Fibroblast of upper back skin (primary cell): ENCODE measurements at regions not wholly inside any gene's neighbourhood (a gene's known extent, or its start where the extent isn't known, plus 50 kb on each side); places are given as distances from the start of the nearest gene placed in this dataset.
"Not testable (repeated sequence)": the region's sequence is repeated elsewhere in the genome, so short reads cannot be mapped to it uniquely, and the experiment has no call there.

Source experiments
- DNase-seq: peaks from one replicate; pipeline ENCODE4 v3.0.0-alpha.2; 2013

DNA sequence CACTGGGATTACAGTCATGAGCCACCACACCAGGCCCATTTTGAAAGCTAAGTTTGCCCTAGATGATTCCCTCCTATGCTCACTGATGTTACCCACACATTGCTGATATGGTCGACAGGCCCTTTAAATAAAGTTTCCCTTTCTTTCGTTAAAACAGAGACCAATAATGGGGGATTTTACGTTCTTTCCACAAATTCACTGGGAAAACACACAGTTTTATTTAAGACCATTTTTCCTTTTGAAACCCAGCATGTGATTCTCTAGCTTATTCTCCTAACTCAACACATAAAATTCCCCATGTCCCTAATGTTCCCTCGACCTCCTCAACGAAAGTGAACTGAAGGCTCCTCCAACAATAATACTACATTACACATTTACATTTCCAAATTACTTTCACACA lies 223.2 kb downstream of the ANAPC1 start:
- no peak for DNase-seq

DNA sequence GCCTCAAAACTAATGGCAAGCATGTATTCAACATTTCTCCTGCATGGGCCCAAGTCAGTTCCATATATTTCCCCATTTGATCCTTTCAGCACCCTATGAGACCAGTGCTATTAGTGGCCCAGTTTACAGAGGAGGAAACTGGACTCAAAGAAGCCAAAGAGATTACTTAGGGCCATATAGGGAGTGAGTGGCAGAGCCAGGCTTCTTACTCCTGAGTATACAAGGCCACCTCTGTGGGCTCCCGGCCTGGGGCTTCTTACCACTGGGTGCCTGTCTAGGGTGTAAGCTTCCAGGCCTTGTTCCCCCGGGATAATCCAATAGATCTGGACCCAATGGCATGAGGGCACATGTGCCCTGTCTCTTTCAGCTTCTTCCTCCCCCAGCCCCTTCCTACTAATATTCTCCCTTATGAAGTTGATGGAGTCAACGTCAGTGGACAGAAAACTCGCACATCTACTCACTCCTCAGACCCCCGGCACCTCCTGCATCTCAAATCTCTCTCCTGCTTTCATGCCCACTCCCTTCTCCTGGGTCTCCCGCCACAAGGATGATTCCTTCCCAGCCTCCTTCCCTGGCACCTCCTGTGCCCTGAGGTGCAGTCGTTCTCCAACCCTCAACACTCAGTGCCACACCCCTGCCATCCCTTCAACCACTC lies 222.6 kb downstream of the ANAPC1 start:
- DNase-seq, result no peak

DNA sequence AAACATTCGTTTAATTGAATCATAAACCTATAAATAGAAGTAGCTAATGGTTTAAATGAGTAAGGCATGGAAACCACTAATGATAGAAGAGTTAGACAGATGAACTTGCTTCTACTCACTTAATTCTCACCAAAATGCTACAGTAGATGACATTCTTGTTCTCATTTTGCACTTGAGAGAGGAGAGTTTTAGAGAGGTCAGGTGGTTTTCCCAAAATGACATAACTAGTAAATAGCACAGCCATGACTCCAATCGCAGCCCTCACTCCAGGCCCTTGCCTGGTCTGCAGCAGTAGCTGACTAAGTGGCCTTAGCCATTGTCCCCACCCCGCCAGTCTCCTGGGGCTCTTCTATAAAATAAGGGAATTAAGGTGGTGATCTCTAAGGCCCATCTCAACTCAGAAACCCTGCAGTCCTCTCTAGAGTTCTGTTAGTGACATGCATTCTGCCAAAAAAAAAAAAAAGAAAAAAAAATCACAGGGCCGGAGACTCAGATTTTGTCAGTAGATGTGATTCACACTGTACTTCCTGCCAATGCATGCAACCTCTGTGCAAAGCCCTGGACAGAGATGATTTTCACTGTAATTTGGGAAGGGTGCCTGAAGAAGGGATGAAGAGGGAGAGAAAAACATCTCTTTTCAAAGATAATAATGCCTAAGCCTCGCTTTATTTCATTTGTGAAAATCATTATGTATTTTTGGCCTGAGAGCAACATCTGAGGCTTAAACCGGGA lies 221.8 kb downstream of the ANAPC1 start:
- DNase-seq, result peak; percentile 82

DNA sequence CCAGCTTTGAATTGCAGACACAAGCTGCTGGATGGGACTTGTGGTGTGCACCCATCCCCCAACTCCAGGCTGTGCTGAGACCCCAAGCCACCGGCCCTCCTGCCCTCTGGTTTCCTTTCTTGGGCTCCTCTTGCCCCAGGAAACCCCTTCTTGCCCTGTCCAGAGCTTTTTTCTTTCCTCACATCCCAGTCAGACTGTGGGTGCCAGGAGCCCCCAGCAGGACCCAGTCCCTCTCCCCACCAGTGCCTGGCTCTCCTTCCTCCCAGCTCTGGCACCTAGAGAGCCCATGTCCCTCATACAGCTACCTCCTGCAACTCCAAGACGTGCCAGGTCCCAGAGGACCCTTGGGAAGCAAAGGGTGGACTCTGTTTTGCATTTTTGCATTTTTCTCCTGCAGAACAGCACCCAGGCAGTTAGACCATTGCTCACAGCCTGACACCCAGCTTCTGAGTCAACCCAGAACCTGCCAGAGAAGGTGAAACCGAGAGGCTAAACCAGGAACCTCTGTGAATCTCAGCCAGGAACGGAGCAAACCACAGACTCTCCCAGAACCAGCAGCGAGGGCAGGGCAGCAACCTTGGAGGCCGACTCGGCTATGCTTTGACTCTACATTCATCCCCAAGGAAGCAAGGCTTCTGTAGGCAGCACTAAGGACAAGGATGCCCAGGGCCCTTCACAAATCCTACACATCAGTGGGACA lies 221.1 kb downstream of the ANAPC1 start:
- peak; percentile 53 for DNase-seq

DNA sequence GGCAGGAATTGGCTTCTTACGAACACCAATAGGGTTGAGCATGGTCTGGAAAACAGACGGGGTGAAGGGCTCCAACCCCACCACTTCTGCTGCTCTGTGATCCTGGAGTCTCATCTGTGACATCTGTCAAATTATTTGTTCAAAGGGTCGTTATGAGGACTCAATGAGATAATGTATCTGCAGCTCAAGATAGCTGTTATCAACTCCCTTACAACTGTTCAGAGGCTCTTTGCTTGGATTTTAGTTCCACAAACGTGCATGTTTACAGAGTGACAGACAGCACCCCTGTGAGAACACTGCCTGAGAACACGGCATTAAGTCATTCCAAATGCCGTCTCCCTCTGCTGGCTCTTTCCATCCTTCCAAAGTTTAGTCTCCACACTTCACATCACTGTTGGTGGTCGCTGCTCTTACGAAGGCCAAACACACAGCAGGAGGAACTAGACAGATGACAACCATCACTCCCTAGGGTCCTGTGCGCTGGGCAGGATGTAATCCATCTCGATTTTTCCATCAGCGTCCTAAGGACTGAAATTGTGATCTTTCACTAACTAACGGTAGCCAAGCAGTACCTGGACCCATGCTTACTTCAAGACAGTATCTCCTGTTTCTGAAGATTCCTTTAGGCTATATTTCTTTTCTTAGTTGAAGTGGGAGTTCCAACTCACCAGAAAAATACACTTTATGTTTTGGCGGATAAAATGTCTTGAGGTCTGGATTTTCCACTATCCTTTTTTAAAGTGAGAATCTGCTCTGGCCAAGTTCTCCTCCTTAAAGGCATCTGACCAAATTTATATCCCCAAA lies 220.3 kb downstream of the ANAPC1 start:
- DNase-seq, result peak; percentile 53

DNA sequence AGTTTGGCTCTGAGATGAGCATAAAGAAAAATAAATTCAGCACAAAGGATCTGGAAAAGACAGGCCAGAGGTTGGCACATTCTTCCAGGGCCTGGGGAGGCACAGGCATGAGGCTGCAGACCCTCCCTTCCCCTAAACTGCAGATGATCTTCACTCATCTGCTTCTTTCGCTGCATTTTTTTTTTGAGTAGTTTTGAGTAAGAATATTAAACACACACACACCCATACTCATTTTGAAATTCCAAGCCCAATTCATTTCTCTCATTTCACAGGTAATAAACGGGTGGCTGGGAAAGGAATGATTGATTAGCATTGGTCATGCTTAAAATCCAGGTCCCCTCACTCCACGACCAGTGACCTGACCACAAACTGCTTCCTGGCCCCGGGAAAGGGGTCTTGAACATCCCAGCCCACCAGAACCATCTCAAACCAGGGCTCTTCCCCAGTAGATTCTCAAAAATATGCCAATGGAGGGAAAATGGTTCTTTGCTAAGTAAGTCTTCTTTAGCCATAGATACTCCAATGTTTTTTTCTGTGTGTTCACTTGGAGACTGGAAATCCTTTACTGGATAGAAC lies 219.6 kb downstream of the ANAPC1 start:
- DNase-seq, result no peak

DNA sequence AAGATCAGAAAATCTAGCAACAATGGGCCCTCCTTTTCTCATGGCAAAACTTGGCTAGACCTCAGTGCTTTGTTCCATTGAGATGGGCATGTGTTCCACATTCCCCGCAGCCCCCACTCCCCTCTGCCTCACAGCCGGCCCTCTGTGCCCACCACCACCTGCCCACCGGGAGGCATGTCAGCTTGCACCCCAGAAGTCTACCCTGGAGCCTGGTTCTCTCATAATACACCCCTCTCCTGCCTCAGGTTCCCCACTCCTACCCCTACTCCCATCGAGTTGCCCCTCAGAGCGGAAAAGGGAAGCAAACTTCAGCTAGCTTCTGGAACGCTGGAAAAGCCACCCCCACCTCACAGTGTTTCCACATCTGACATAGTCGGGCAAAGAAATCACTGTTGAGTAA lies 219.0 kb downstream of the ANAPC1 start:
- DNase-seq, result no peak

DNA sequence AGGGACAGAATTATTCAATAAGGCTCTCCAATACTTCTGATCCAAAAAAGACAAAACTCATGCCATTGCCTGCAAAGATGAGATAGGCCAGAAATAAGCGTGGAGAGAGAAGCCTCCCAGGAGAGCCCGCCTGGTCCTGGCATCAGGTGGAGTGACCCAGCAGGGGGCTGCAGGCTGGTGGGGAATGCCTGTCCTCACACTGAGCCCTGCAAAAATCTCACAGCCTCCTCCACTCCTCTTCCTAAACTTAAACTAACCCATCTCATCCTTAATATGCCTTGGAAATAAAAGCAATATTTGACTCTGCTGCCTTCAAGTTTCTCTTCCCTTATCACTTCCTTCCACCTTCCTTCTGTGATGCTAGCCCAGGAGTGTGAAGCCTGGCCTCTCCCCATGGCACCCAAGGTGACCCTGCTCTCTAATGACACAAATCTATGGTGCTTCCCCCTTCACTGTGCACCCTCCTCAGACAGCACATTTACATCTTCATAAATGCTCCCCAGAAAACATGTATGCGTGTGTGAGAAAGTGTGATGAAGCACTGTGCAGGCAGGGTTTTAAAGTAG lies 218.4 kb downstream of the ANAPC1 start:
- no peak for DNase-seq

DNA sequence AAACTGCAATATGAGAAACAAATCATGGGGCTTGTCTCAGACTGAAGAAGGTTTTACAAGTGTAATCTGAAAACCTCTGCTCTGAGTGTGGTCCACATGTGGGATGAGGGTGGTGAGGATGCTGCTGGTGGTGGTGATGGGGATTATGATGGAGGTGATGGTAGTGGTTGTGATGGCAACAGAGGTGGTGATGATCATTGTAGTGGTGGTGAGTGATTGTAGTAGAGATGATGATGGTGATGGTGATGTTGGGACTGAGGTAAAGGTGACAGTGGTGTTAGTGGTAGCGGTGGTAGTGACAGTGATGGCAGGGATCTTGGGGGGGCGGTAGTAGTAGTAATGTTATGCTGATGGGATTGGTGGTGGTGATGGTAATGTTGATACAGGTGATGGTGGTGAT lies 217.8 kb downstream of the ANAPC1 start:
- DNase-seq, result no peak

DNA sequence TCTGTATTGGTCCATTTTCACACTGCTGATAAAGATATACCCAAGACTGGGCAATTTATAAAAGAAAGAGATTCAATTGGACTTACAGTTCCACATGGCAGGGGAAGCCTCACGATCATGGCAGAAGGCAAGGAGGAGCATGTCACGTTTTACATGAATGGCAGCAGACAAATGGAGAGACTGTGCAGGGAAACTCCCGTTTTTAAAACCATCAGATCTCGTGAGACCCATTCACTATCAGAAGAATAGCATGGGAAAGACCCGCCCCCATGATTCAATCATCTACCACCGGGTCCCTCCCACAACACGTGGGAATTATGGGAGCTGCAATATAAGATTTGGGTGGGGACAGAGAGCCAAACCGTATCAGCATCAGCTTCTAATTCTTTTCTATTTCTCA lies 217.0 kb downstream of the ANAPC1 start:
- no peak for DNase-seq

DNA sequence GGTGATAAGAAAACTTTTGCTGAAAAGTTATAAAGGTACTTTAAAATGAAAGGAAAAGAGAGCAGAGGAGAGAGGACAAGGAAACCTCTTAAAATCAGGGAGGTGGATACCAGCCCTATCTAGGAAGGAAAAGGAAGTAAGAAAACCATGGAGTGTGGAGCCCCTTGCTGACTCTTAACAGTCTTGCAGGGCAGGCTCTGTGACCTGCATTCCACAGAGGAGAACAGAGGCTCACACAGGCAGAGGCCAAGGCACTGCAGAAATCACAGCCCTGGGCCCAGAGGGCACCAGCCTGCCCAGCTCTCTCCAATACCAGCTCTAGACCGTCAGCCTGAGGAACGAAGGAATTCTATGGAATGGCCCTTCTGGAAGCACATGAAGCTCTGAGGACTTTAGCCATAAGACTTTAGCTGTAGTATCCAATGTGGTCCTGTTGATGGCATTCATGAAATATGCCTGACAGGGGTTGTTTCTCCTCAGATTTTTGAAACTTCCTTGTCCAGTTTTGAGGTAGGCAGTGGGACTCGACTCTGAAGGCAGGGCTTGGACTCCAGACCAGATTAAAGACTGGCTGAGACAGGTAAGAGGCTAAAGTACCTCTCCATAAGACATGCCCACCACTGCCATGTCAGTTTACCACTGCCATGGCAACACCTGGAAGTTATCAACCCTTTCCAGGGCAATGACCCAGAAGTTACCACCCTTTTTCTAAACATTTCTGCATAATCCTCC lies 216.3 kb downstream of the ANAPC1 start:
- peak; percentile 79 for DNase-seq

DNA sequence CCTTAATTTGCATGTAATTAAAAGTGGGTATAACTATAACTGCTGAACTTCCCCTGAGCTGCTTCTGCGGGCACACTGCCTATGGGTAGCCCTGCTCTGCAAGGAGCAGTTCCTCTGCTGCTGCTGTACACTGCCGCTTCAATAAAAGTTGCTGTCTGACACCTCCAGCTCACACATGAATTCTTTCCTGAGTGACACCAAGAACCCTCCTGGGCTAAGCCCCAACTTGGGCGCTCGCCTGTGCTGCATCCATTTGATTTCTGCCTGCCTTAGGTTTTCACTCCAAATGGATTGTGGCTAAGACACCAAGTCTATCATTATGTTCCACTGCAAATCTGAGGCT lies 215.7 kb downstream of the ANAPC1 start:
- DNase-seq, result no peak

DNA sequence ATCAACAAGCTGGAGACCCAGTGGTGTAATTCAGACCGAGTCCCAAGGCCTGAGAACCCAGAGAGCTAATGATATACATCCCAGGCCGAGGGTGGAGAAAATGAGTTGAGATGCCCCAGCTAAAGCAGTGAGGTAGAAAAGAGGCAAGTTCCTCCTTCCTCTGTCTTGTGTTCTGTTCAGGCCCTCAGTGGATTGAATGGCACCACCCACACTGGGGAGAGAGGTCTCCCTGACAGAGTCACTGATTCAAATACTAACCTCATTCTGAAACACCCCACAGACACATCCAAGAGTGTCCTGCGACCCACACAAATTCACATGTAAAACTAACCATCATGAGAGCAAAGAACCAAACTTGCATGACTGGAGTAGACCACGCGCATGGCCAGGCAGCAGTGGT lies 215.3 kb downstream of the ANAPC1 start:
- DNase-seq, result no peak

DNA sequence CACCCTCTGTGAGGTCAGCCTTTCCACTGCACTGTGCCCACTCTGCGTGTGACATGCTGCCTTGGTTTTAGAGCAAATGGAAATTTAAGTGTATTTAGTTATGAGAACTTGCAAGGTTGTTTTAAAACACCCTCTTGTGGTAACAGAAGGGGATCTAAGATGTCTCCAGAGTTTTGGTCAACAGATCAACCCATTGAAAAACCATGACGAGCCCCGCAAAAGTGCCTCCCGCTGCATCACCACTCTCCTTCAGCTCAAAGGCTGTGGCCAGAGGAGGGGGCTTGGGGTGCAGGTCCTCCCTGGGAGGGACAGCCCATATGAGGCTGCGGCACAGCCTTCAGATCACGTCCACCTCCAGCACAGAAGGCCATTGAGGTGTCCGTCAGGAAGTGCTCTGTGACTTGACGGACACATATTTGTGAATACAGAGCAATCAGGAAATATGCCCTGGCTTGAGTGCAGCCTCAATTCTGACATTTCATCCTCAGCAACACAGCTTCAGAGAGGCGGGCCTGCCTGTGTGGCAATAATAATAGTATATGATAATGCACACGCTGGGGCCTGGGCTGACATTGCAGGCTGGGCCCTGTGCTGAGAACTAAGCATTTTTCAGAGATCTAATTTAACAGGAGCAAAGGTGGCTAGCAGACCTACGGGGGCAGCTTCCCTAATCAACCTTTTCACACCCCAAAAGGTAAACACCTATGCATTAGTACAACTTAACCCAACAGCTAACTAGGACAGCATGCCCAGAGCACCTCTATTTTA lies 213.9 kb downstream of the ANAPC1 start:
- DNase-seq, result no peak

DNA sequence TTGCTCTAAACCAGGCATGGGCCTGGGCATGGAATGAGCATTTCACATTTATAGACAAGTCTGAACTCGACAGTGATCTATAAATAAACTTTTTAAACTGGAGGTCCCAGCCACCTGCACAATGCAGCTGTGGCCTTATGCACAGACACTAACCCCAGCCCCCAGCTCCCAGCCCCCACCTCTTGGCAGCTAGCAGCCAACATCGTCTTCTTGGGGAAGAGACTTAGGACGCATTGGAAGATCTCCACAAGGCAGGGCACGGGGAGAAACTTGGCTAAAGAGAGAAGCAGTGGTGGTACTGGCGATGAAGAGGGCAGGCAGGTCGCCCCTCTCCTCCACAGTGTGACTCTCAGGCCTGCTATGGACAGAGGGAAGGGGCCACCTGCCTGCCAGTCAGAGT lies 213.2 kb downstream of the ANAPC1 start:
- DNase-seq, result no peak

DNA sequence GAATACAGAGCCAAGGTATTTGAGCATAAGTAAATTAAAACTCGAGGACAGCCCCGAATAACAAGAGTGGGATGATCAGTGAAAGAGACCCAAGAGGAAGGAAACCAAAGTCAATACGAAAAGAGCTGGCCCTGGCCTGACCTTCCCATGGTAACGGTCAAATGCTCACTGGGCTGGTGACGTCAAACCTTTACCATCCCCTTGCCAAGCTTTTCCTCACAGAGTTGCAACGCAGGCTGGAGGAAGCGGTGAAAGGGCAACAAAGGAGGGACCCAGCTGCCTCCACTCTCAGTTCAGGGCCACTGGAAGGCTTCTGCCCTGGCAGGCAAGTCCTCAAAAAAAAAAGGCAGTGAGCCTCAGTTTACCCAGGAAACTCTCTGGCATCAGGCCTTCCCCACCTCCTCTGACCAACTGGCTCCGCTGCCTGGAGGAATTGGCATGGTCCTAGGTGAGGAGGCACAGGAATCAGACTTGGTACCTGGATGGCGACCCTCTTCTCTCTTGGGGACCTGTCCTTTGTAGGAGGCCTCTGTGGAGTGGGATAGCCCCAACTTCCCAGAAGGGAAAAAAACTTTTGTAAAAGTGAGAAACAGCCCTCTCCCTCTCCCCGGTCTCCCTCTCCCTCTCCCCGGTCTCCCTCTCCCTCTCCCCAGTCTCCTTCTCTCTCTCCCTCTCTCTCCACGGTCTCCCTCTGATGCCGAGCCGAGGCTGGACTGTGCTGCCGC lies 212.4 kb downstream of the ANAPC1 start:
- no peak for DNase-seq

DNA sequence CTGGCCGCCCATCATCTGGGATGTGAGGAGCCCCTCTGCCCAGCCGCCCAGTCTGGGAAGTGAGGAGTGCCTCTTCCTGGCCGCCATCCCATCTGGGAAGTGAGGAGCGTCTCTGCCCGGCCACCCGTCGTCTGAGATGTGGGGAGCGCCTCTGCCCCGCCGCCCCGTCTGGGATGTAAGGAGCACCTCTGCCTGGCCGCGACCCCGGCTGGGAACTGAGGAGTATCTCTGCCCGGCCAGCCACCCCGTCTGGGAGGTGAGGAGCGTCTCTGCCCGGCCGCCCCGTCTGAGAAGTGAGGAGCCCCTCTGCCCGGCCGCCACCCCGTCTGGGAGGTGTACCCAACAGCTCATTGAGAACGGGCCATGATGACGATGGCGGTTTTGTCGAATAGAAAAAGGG lies 211.4 kb downstream of the ANAPC1 start:
- DNase-seq, result not testable (repeated sequence)

DNA sequence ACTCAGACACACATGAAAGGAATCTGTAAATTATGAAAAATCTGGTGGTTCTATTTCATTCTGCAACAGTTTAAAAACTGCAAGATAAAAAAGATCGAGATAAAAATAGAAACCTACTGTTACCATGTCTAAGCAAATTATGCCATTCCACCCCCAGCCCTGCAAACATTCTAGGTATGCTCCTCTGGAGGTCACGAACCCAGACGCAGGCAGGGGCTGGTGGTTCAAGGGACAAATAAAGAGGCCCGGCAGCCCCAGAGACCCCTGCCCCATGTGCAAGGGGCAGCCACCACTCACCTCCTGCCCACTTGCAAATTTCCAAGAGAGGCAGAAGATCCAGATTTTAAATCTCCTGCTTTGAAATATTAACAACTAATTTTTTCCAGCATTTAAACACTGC lies 210.5 kb downstream of the ANAPC1 start:
- no peak for DNase-seq

DNA sequence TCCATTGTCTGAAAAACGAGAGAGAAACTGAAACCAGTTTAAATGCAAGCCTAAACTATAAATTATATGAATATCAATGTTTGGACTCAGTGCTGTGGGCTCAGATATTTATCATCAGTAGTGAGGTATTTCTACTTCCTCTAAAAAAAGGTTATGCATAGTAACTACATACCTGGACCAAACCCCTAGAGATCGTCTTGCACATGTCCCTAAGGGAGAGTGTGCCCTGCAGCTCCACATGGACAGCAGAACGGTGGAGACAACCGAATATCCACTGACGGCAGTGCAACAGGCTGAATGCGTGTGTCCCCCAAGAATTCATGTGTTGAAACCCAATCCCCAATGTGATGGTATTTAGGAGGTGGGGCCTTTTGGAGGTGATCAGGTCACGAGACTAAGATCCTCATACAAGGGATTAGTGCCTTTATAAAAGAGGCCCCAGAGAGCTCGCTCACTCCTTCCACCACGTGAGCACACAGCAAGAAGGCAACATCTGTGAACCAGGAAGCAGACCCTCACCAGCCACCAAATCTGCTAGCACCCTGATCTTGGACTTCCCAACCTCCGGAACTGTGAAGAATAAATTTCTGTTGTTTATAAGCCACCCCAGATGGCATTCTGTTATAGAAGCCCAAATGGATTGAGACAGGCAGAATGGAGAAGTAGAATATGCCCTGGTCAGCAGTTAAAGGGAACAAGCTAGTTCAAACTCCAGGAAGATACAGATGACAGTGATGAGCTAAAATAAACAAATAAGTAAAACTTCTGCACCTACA lies 208.4 kb downstream of the ANAPC1 start:
- no peak for DNase-seq
